Epithelial cell of proximal tubule (primary cell): ENCODE measurements at regions not wholly inside any gene's neighbourhood (a gene's known extent, or its start where the extent isn't known, plus 50 kb on each side); places are given as distances from the start of the nearest gene placed in this dataset.

Experiments used
- DNase-seq: peaks from one replicate; pipeline ENCODE4 v3.0.0-alpha.2; 2011; ENCODE audit warnings: low read depth
- H3K4me3 ChIP-seq: 2 replicates; pipeline ENCODE4 v1.5.1; 2011; ENCODE audit warnings: low read depth, mild to moderate bottlenecking, low read length
- CTCF ChIP-seq: conservative IDR thresholded peaks from 2 replicates; pipeline ENCODE4 v1.5.1; 2012; ENCODE audit warnings: low read depth, mild to moderate bottlenecking, low read length

- no peak for TF ChIP-seq CTCF
- no peak for DNase-seq
- no peak overlapping the region for H3K4me3 ChIP-seq
These were observed 119.7 kb upstream of the ZNF648 start for GRCh38 chr1:182181167-182181572.

DNA sequence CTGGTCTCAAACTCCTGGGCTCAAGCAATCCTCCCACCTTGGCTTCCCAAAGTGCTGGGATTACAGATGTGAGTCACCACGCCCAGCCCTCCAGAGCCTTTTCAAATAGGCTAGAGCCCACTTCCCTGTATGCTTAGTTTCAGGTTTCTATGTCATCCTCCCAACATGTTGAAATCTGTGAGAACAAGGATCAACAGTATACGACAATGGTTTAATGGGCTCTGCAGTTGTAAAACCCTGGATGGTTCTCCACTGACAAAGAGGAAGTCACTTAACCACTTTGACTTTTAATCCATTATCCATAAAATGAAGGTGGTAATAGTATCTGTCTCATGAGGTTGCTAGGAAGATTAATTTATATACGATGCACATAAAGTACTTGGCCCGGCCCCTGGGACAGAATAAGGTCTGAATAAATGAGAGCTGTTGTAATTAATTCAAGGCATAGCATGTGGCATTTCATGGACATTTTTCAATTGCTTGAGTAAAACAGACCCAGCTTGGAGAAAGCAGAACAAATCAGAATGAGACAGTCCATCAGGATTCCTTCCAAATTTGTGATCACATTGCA, 113.9 kb upstream of the ZNF648 start:
- DNase-seq, result no peak
- H3K4me3 ChIP-seq, result no peak overlapping the region
- TF ChIP-seq CTCF, result no peak

DNA sequence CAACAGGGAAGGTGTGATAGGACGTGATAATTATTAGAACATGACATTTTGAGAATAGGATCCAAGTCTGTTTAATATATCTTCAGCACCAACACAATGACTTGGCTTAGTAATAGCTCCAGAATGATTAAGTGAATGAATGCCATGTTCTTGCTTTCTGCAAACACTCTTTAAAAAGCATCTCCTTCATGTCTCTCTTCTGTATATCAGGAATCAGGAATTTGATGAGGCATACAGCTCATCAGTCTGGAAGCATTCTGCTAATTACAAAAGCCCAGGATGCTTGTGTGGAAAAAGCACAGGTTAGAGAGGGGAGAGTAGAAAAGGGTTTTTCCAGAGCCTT, 113.0 kb upstream of the ZNF648 start:
- H3K4me3 ChIP-seq, result no peak overlapping the region
- no peak for TF ChIP-seq CTCF
- no peak for DNase-seq

DNA sequence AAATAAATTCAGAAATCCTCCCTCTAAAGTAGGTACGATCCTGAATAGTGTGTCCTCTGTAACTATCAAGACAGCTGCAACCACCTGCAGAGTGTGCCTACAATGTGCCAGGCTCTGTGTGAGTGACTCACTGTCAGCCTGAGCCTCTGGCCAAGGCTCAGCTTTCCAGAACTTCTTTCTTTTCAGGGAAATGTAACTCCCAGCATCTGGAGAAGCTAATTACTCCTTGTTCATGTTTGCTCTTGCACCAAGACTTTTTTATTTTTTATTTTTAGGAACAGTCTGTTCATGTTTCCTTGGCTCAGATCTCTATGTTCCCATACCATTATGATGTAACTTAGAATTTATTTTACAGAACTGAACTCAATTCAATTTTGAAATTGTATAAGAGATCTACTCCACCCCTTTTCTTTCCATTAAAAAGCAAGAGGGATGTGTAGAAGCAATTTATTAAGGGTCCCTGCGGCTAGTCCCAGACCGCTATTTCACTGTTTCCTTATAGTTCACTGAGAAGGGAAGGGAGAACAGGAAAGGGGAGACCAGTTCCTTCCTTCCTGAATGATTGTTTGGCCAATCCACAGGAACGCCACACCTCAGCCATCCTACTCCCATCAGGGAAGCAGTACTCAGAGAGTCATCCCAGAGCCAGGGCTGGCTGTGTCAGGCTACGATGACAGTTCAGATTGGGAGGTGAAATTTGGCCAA, 112.4 kb upstream of the ZNF648 start:
- H3K4me3 ChIP-seq, result no peak overlapping the region
- TF ChIP-seq CTCF, result no peak
- DNase-seq, result no peak

- DNase-seq, result no peak
- no peak overlapping the region for H3K4me3 ChIP-seq
- no peak for TF ChIP-seq CTCF
These were observed 111.2 kb upstream of the ZNF648 start for GRCh38 chr1:182172699-182173098.

DNA sequence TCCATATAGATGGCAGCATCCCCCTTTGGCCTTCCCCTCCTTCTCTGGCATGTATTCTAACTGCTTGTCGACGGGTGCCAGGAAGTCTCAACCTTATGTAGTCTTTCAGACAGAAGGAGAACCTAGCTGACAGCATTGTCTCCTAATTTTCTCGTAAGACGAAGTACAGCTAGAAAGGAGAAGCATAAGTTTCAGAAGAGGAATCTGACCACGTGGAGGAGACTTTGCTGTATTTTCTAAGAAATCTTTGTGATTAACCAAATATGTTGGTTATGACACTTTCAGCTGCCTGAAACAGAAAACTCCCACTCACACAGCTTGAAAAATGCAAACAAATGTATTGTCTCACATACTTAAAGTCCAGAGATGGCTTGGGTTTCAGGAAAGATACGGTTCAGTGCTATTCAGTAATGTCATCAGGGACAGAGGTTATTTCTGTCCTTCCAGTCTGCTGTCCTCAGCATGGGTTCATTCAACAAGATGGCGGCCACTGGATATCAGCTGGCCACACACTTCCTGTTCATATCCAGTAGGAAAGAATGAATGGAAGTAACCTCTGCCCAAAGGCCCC, 109.5 kb upstream of the ZNF648 start:
- no peak for TF ChIP-seq CTCF
- DNase-seq, result no peak
- H3K4me3 ChIP-seq, result no peak overlapping the region

GRCh38 chr1:182169203-182169602, 107.7 kb upstream of the ZNF648 start:
- no peak for DNase-seq
- no peak overlapping the region for H3K4me3 ChIP-seq
- no peak for TF ChIP-seq CTCF
